NB4 (cell line): ENCODE measurements at regions not wholly inside any gene's neighbourhood (a gene's known extent, or its start where the extent isn't known, plus 50 kb on each side); places are given as distances from the start of the nearest gene placed in this dataset.

Source experiments
- DNase-seq: peaks from one replicate; pipeline ENCODE4 v3.0.0; 2010; ENCODE audit warnings: low read depth
- H3K4me3 ChIP-seq: one replicate; pipeline ENCODE4 v1.5.1; 2011; ENCODE audit warnings: mild to moderate bottlenecking, low read depth, low read length, moderate library complexity
- MYC ChIP-seq: IDR thresholded peaks from 2 replicates; pipeline ENCODE4 v1.6.1; 2011; ENCODE audit warnings: low read depth, low read length
- POLR2A ChIP-seq: IDR thresholded peaks from 2 replicates; pipeline ENCODE4 v1.6.1; 2011; ENCODE audit warnings: mild to moderate bottlenecking; ENCODE audit not compliant: insufficient read length; ENCODE audit errors: extremely low read depth
- TF ChIP-seq, protein P1 (sequence below): IDR thresholded peaks from one replicate; pipeline ENCODE4 v1.5.1; 2012; ENCODE audit warnings: low read depth, low read length
- TF ChIP-seq, protein P2 (sequence below): IDR thresholded peaks from 2 replicates; pipeline ENCODE4 v1.6.1; 2011; ENCODE audit warnings: low read depth, low read length

DNA sequence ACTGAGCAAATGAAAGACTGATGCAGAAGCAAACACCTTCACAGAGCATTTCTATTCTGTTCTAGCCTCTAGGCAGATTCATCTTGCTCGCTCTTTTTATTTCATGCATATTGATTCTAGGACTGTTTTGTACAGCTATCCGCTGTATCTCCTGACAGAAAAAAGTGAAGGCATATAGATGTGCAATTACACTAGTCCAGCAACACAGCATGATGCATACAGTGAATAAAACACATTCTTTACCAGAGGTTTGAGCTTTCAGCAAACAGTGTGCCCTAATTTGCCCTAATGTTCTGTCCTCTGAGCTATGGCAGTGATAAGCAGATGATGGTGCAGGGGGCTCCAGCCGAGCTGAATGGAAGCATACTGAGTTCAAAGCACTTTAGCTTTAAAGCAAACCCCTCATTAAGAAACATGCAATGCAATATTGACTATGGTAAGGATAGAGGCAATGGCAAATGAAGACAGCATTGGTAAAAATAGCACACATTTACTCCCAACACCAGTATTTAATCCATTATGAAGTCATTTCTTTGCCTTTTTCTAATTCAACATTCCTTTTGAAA is 141.2 kb upstream of the RGPD4 start:
- no peak for TF ChIP-seq MYC
- TF ChIP-seq, protein P1, sequence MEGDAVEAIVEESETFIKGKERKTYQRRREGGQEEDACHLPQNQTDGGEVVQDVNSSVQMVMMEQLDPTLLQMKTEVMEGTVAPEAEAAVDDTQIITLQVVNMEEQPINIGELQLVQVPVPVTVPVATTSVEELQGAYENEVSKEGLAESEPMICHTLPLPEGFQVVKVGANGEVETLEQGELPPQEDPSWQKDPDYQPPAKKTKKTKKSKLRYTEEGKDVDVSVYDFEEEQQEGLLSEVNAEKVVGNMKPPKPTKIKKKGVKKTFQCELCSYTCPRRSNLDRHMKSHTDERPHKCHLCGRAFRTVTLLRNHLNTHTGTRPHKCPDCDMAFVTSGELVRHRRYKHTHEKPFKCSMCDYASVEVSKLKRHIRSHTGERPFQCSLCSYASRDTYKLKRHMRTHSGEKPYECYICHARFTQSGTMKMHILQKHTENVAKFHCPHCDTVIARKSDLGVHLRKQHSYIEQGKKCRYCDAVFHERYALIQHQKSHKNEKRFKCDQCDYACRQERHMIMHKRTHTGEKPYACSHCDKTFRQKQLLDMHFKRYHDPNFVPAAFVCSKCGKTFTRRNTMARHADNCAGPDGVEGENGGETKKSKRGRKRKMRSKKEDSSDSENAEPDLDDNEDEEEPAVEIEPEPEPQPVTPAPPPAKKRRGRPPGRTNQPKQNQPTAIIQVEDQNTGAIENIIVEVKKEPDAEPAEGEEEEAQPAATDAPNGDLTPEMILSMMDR = no peak
- TF ChIP-seq, protein P2, sequence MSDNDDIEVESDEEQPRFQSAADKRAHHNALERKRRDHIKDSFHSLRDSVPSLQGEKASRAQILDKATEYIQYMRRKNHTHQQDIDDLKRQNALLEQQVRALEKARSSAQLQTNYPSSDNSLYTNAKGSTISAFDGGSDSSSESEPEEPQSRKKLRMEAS = no peak
- DNase-seq = no peak
- H3K4me3 ChIP-seq = no peak overlapping the region

DNA sequence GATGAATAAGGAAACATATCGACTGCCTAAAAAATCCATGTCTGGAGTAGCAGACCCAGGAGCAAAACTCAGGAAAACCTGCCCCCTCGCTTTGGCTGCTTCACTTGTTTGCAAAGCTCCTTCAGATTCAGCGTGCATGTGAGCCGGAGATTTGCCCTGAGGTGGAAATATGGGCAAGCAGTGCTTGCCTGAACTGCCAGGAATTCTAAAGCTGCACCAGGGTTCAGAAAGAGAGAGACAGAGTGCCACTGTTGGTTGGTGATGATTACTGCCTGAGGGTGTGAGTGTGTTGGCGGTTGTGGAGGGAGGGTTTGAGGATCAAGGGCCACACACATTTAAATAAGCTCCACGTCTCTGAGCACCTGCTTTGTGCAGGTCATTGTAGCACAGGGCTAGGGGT is 139.6 kb upstream of the RGPD4 start:
- no peak overlapping the region for H3K4me3 ChIP-seq
- TF ChIP-seq, protein P2 = no peak
- TF ChIP-seq MYC (no peak), POLR2A (no peak)
- TF ChIP-seq, protein P1 = no peak
- DNase-seq = no peak

DNA sequence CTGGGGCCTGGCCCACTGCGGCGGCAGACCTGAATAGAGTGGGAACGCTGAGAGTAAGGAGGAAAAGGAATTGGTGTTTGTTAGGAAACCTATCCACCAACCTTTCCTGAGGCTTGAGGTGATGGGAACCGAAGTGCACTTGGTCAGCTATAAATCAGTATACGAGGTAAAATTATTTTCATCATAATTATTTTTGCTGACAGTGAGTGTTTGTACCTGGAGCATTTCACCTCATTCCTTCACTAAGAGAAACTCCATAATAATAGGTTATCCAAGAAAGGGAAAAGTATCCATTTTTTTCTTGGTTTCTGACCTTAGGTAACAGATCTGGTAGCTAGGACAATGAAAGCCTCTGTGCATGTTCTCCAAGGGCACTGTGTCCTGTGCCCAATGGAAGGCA is 138.6 kb upstream of the RGPD4 start:
- no peak for DNase-seq
- TF ChIP-seq MYC = no peak
- TF ChIP-seq, protein P1 = no peak
- TF ChIP-seq, protein P2 = no peak
- H3K4me3 ChIP-seq = no peak overlapping the region

DNA sequence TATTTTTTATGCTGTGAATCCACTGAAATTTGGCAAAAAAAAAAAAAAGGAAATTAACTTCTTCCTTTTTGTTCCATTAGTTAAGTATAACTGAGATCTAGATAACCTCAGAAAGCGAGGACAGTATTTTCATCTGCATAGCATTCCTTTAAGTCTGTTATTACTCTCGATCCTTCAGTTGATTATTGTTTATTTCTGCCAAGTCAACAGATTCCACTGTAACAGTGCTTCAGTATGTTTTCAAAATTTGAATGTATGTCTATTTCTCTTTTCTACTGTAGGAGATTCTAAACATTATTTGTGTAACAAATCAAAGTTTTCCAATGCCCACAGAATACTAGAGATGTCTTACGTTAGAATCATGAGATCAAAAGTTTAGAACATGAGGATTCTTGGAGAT is 133.1 kb upstream of the RGPD4 start:
- DNase-seq = no peak
- TF ChIP-seq, protein P1 = no peak
- no peak for TF ChIP-seq POLR2A
- TF ChIP-seq, protein P2 = no peak
- TF ChIP-seq MYC = no peak
- H3K4me3 ChIP-seq = no peak overlapping the region

DNA sequence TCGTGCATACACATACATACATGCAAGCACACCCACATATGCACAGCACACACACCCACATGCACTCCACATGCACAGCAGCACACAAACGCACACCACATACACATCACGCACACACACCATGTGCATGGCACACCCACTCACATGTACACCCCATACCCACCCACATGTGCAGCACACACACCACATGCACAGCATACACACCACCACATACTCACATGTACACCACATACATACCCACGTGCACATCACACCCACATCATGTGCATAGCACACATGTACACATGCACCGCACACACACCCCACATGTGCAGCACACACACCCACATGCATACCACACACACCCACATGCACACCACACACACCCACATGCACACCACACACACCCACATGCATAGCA is 132.0 kb upstream of the RGPD4 start:
- TF ChIP-seq MYC (no peak), POLR2A (no peak)
- TF ChIP-seq, protein P1 = no peak
- TF ChIP-seq, protein P2 = no peak
- DNase-seq = no peak
- H3K4me3 ChIP-seq = no peak overlapping the region

DNA sequence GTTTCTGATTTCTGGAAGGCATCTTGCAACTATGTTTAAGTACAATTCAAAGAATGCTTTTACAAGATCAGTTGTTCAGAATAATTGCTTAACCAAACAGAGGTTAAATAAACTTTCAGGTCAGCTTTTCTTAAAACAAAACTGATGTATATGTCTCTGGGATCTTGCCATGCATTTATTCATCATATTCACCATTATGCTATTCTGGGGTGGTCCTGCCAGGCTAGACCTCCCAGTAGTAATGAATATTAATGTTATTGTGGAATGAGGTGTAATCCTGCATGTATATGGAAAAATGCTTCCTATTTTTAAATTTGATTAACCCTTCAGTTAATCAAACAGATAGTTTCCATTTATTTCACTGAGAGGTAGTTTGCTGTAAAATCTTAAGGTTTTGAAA is 129.3 kb upstream of the RGPD4 start:
- no peak for DNase-seq
- H3K4me3 ChIP-seq = no peak overlapping the region
- TF ChIP-seq POLR2A (no peak), MYC (no peak)
